ENCODE measurements at regions not wholly inside any gene's neighbourhood (a gene's known extent, or its start where the extent isn't known, plus 50 kb on each side); places are given as distances from the start of the nearest gene placed in this dataset.
A peak's percentile ranks its signal among the peaks of the same experiment; 100 is the strongest.

DNA sequence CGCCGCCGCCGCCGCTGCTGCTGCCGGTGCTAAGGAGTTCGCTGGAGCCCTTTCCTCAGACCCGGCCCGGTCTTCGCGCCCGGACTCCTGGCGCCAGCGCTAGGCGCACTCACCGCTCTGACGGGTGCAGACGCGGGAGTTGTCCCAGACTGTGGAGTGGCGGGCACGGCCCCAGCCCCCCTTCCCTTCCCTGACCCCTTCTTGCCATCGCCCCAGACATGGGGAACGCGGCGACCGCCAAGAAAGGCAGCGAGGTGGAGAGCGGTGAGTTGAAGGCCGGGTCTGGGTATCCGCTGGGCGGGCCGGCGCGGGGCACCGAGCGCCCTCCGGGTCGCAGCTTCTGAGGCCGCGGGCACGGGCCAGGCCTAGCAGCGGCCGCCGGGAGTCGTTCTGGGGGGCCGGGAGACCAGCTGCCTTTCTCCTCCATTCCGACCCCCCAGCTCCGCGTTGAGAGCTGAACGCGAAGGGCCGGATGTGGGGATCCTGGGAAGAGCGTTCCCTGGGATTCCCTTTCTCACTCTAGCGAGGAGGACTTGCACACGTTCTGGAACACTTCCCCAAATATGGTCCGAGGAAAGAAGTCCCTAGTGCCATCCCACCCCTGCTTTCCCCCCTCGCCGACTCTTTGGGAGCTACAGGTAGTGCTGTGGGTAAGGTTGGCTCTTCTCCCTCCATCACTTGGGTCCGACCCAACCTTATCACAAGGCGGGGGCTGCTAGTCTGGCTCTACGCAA, 65.8 kb upstream of the PRKACB start:
- peak overlapping the region; percentile 67 for H3K4me3 ChIP-seq (ENCODE audit: low read length)
- peak; percentile 24 for DNase-seq (ENCODE audit: low read depth)
- TF ChIP-seq, protein P1, sequence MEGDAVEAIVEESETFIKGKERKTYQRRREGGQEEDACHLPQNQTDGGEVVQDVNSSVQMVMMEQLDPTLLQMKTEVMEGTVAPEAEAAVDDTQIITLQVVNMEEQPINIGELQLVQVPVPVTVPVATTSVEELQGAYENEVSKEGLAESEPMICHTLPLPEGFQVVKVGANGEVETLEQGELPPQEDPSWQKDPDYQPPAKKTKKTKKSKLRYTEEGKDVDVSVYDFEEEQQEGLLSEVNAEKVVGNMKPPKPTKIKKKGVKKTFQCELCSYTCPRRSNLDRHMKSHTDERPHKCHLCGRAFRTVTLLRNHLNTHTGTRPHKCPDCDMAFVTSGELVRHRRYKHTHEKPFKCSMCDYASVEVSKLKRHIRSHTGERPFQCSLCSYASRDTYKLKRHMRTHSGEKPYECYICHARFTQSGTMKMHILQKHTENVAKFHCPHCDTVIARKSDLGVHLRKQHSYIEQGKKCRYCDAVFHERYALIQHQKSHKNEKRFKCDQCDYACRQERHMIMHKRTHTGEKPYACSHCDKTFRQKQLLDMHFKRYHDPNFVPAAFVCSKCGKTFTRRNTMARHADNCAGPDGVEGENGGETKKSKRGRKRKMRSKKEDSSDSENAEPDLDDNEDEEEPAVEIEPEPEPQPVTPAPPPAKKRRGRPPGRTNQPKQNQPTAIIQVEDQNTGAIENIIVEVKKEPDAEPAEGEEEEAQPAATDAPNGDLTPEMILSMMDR (IDR thresholded peaks at IDR 0.05; ENCODE audit: insufficient read depth, low read depth, low read length, missing control alignments) = no peak

DNA sequence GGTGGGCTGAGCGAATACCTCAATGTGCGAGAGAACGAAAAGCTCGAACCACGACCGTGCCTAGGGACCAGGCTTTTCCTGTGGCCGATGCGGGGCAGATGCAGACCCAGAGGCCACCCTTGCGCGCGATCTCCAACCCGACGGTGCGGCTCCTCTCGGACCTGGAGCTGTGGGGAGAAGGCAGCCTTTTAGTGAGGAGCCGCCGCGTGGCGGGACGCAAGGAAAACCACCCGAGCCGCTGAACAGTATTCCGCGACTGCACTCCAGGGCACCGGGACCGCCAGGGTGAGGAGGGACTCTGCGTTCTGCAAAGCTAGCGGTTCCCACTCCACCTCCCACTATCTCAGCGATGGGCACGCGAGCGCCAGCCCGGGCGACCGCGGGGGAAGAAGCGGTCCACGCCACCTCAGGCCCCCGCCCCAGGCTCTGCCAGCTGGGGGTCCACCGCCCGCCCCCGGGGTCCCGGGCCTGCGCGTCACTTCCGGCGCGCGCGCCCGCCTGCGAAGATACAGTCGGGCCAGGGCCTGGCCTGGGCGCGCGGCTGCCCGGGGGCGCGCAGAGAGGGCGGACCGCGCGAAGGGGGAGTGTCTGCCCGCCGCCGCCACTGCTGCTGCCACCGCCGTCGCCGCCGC, 66.5 kb upstream of the PRKACB start:
- peak overlapping the region; percentile 67 for H3K4me3 ChIP-seq (ENCODE audit: low read length)
- peak; percentile 67 for DNase-seq (ENCODE audit: low read depth)
- TF ChIP-seq, protein P1 (IDR thresholded peaks at IDR 0.05; ENCODE audit: insufficient read depth, low read depth, low read length, missing control alignments) = no peak

DNA sequence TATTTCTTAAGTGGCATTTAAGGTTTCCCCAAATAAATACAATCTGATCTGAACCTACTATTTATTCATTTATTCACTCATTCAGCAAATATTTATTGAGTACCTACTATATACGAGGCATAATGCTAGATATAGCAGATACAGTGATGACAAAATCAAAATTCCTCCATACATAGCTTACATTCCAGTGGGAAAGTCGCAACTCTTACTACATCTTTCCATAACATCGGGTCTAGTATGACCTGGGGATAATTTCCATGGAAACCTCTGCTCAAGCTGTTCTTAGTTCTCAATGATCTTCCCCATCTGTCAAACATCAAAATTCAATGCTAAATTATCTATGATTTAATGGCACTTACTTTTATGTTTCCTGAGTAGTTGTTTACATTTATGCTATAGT, 70.8 kb upstream of the PRKACB start:
- TF ChIP-seq, protein P1 (IDR thresholded peaks at IDR 0.05; ENCODE audit: insufficient read depth, low read depth, low read length, missing control alignments) = no peak
- H3K4me3 ChIP-seq (ENCODE audit: low read length) = no peak overlapping the region
- DNase-seq (ENCODE audit: low read depth) = no peak

DNA sequence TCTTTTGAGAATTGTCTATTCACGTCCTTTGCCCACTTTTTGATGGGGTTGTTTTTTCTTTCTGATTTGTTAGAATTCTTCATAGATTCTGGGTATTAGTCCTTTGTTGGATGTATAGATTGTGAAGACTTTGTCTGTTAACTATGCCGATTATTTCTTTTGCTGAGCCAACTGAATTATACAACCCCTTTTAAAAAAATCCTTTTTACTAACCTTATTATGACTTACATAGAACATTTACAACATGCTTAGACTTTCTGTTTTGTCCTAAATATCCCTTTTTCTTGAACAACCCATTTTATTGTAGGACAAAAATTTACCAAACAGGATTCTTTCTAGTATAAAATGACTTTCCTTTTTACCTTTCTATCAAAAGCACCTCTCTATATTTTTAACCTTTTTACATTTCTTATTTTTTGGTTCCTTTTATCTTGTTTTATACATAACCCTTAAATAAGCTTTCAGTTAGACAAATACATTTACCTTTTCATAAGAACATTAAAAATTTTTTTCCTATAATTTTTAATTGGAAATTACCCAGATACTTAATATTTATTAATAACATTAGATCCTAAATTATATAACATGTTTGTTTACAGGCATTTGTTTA, 70.4 kb upstream of the TTLL7 start:
- no peak overlapping the region for H3K4me3 ChIP-seq (ENCODE audit: low read length)
- DNase-seq (ENCODE audit: low read depth) = no peak
- TF ChIP-seq, protein P1 (IDR thresholded peaks at IDR 0.05; ENCODE audit: insufficient read depth, low read depth, low read length, missing control alignments) = no peak

DNA sequence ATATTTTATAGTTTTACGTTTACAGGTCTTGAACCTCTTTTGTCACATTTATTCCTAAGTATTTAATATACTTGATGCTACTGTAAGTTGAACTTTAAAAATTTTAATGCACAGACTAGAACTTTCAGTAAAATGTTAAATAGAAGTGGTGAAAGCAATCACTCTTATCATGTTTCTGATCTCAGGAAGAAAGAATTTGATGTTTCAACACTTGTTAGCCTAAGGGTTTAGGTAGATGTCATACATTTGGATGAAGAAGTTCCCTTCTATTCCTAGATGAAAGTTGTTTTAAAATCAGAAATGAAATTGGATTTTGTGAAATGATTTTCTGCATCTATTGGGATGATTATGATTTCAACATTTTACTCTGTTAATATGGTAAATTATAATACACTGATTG, 63.6 kb upstream of the TTLL7 start:
- TF ChIP-seq, protein P1 (IDR thresholded peaks at IDR 0.05; ENCODE audit: insufficient read depth, low read depth, low read length, missing control alignments) = no peak
- DNase-seq (ENCODE audit: low read depth) = peak; percentile 65
- no peak overlapping the region for H3K4me3 ChIP-seq (ENCODE audit: low read length)

DNA sequence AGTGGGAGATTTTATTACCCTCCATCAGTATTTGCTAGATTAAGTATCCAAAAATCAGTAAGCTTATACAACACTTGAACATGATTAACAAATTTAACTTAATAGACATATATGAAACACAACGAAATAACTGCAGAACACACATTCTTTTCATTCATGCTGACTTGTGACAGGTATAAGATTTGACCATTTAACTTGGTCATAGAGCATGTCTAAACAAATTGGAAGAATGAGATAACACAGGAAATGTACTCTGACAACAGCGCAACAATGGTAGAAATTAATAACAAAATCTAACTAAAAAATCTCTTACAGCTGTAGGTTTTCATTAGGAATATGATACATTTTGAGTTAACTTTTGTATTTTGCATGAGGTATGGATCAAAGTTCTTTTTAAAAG, 62.4 kb upstream of the TTLL7 start:
- TF ChIP-seq, protein P1 (IDR thresholded peaks at IDR 0.05; ENCODE audit: insufficient read depth, low read depth, low read length, missing control alignments) = no peak
- peak; percentile 39 for DNase-seq (ENCODE audit: low read depth)
- no peak overlapping the region for H3K4me3 ChIP-seq (ENCODE audit: low read length)

Measured in epithelial cell of esophagus (primary cell).